Fibroblast of lung (primary cell): ENCODE measurements at regions not wholly inside any gene's neighbourhood (a gene's known extent, or its start where the extent isn't known, plus 50 kb on each side); places are given as distances from the start of the nearest gene placed in this dataset.
A peak's percentile ranks its signal among the peaks of the same experiment; 100 is the strongest.

Source experiments
- DNase-seq, 2 donors: peaks; one replicate each; pipeline versions ENCODE4 v3.0.0 to v3.0.0-alpha.2; 2010; ENCODE audit warnings: low read depth in 2 of 2
- H2AFZ ChIP-seq: 2 replicates; pipeline ENCODE4 v1.5.1; 2012; ENCODE audit warnings: low read length, control low read depth, inconsistent platforms
- H3K27ac ChIP-seq: 2 replicates; pipeline ENCODE4 v1.5.1; 2011; ENCODE audit warnings: low read length, control low read depth; ENCODE audit not compliant: insufficient read depth
- H3K27me3 ChIP-seq: 2 replicates; pipeline ENCODE4 v1.5.1; 2011; ENCODE audit warnings: mild to moderate bottlenecking, low read length; ENCODE audit not compliant: control insufficient read depth, insufficient read depth
- H3K36me3 ChIP-seq: 2 replicates; pipeline ENCODE4 v1.5.1; 2011; ENCODE audit warnings: low read length; ENCODE audit not compliant: control insufficient read depth, insufficient read depth
- H3K4me1 ChIP-seq: 2 replicates; pipeline ENCODE4 v1.5.1; 2011; ENCODE audit warnings: low read length; ENCODE audit not compliant: control insufficient read depth, insufficient read depth; ENCODE audit errors: extremely low read depth
- H3K4me2 ChIP-seq: 2 replicates; pipeline ENCODE4 v1.5.1; 2011; ENCODE audit warnings: low read length, control low read depth; ENCODE audit not compliant: insufficient read depth; ENCODE audit errors: extremely low read depth
- H3K4me3 ChIP-seq, 4 experiments: fragments of 200-600 bp in 1 of 4; sonication (generic) in 1 of 4; replicated peaks in 1 of 4; 2 replicates each; pipeline ENCODE4 v1.5.1; 2011 to 2016; ENCODE audit warnings: low read length in 4 of 4, low read depth in 3 of 4, mild to moderate bottlenecking in 3 of 4, control low read depth in 2 of 4, inconsistent platforms in 1 of 4, mixed read lengths in 1 of 4; ENCODE audit not compliant: insufficient read depth in 1 of 4; ENCODE audit errors: control extremely low read depth in 1 of 4
- H3K79me2 ChIP-seq: 2 replicates; pipeline ENCODE4 v1.5.1; 2012; ENCODE audit warnings: mild to moderate bottlenecking, low read length, inconsistent platforms; ENCODE audit not compliant: control insufficient read depth, insufficient read depth
- H3K9ac ChIP-seq: 2 replicates; pipeline ENCODE4 v1.5.1; 2011; ENCODE audit warnings: mild to moderate bottlenecking, low read length, control low read depth; ENCODE audit not compliant: insufficient read depth
- H3K9me3 ChIP-seq: 2 replicates; pipeline ENCODE4 v1.5.1; 2012; ENCODE audit warnings: low read depth, low read length; ENCODE audit not compliant: control insufficient read depth, insufficient read depth
- H4K20me1 ChIP-seq: 2 replicates; pipeline ENCODE4 v1.5.1; 2011; ENCODE audit warnings: low read length; ENCODE audit not compliant: control insufficient read depth, insufficient read depth; ENCODE audit errors: extremely low read depth
- CTCF ChIP-seq, 2 donors: IDR thresholded peaks in 1 of 2; conservative IDR thresholded peaks in 1 of 2; 1 replicate in 1 of 2; 2 replicates in 1 of 2; pipeline ENCODE4 v1.5.1; 2011 to 2012; ENCODE audit warnings: low read length in 2 of 2, control low read depth in 1 of 2, inconsistent platforms in 1 of 2, low read depth in 1 of 2, mild to moderate bottlenecking in 1 of 2
- EZH2 ChIP-seq: IDR thresholded peaks from 2 replicates; pipeline ENCODE4 v1.5.1; 2012; ENCODE audit warnings: low read length, control low read depth, mild to moderate bottlenecking; ENCODE audit errors: missing control alignments

GRCh38 chr3:148367756-148368155, 329.9 kb upstream of the AGTR1 start:
- no peak overlapping the region for H2AFZ ChIP-seq
- H3K27ac ChIP-seq, result no peak overlapping the region
- no peaks in the 10 kb centered on the region for H3K9me3 ChIP-seq
- no peak overlapping the region for H3K4me2 ChIP-seq
- DNase-seq, result peak in 1 of 2 donors; percentile 25
- no peaks in the 10 kb centered on the region for H3K79me2 ChIP-seq
- no peaks in the 10 kb centered on the region for H3K4me1 ChIP-seq
- no peak overlapping the region for H3K4me3 ChIP-seq
- TF ChIP-seq EZH2, result no peak
- H3K36me3 ChIP-seq, result no peaks in the 10 kb centered on the region
- H3K27me3 ChIP-seq, result no peaks in the 10 kb centered on the region
- no peaks in the 10 kb centered on the region for H4K20me1 ChIP-seq
- H3K9ac ChIP-seq, result no peak overlapping the region

- Histone ChIP-seq H3K4me1 (no peaks in the 10 kb centered on the region), H3K36me3 (no peaks in the 10 kb centered on the region), H2AFZ (no peak overlapping the region), H3K79me2 (no peaks in the 10 kb centered on the region), H3K9ac (no peak overlapping the region), H3K27ac (no peak overlapping the region), H3K4me2 (no peak overlapping the region), H3K9me3 (no peaks in the 10 kb centered on the region), H3K27me3 (no peaks in the 10 kb centered on the region), H3K4me3 (no peak overlapping the region), H4K20me1 (no peaks in the 10 kb centered on the region)
- no peak for TF ChIP-seq CTCF (conservative IDR thresholded peaks at IDR 0.05 in 1 of 2, IDR thresholded peaks at IDR 0.05 in 1 of 2; ENCODE audit: low read depth in 1 of 2, low read length in 2 of 2)
- TF ChIP-seq EZH2, result no peak
- no peak for DNase-seq
These were observed 328.3 kb upstream of the AGTR1 start for GRCh38 chr3:148369381-148369780.

- no peaks in the 10 kb centered on the region for H3K36me3 ChIP-seq
- no peak overlapping the region for H2AFZ ChIP-seq
- no peaks in the 10 kb centered on the region for H3K9me3 ChIP-seq
- TF ChIP-seq EZH2, result no peak
- no peak for TF ChIP-seq CTCF (conservative IDR thresholded peaks at IDR 0.05 in 1 of 2, IDR thresholded peaks at IDR 0.05 in 1 of 2; ENCODE audit: low read depth in 1 of 2, low read length in 2 of 2)
- no peak overlapping the region for H3K4me3 ChIP-seq
- no peaks in the 10 kb centered on the region for H3K4me1 ChIP-seq
- H3K27ac ChIP-seq, result no peak overlapping the region
- DNase-seq, result peak in 1 of 2 donors; percentile 13
- no peaks in the 10 kb centered on the region for H3K79me2 ChIP-seq
- no peak overlapping the region for H3K9ac ChIP-seq
- H3K27me3 ChIP-seq, result no peaks in the 10 kb centered on the region
- no peaks in the 10 kb centered on the region for H4K20me1 ChIP-seq
- no peak overlapping the region for H3K4me2 ChIP-seq
These were observed 325.4 kb upstream of the AGTR1 start for GRCh38 chr3:148372206-148372875.
